ENCODE measurements at regions not wholly inside any gene's neighbourhood (a gene's known extent, or its start where the extent isn't known, plus 50 kb on each side); places are given as distances from the start of the nearest gene placed in this dataset.

DNA sequence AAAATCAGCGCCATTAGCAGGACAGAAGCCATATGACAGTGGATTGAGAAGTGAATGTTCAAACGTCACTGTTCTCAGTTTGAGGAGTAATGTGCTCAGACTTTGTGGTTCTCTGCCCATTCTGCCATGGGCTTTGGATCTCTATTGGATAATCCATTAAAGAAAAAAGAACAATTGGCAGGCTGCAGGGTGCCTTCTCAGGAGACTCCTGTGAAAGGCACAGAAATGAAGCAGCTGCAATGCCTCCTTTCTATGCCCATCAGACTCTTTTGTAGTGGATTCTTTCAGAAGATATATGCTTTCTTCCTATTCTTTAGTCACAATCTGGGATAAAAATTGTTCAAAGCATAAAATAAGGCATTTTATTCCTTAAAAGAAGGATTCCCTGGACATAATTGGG, 506.9 kb upstream of the KLHL29 start:
- TF ChIP-seq, protein P1, sequence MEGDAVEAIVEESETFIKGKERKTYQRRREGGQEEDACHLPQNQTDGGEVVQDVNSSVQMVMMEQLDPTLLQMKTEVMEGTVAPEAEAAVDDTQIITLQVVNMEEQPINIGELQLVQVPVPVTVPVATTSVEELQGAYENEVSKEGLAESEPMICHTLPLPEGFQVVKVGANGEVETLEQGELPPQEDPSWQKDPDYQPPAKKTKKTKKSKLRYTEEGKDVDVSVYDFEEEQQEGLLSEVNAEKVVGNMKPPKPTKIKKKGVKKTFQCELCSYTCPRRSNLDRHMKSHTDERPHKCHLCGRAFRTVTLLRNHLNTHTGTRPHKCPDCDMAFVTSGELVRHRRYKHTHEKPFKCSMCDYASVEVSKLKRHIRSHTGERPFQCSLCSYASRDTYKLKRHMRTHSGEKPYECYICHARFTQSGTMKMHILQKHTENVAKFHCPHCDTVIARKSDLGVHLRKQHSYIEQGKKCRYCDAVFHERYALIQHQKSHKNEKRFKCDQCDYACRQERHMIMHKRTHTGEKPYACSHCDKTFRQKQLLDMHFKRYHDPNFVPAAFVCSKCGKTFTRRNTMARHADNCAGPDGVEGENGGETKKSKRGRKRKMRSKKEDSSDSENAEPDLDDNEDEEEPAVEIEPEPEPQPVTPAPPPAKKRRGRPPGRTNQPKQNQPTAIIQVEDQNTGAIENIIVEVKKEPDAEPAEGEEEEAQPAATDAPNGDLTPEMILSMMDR (IDR thresholded peaks at IDR 0.05), result no peak
- TF ChIP-seq POLR2A (IDR thresholded peaks at IDR 0.05), result no peak
- no peak for TF ChIP-seq POLR2AphosphoS5 (IDR thresholded peaks at IDR 0.05)
